ENCODE measurements at regions not wholly inside any gene's neighbourhood (a gene's known extent, or its start where the extent isn't known, plus 50 kb on each side); places are given as distances from the start of the nearest gene placed in this dataset.

DNA sequence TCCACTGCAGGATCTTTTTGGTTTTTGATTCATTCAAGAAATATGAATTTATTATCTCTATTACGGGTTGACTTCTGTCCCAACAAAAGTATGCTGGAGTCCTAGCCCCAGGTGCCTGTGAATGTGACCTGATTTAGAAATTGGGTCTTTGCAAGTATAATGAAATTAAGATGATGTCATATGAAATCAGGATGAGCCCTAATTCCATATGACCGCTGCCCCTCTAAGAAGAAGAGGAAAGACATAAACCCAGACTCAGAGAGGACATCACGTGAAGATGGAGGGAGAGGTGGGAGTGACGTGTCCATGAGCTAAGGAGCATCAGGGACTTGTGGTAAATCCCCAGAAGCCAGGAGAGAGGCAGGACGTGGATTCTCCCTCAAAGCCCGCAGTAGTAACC lies 287.1 kb downstream of the LPIN1 start:
- no peak overlapping the region for H3K4me3 ChIP-seq
- TF ChIP-seq Cebpa-rat (IDR thresholded peaks at IDR 0.05) = no peak
- no peaks in the 10 kb centered on the region for H4K20me1 ChIP-seq
- H3K4me2 ChIP-seq = peak overlapping the region; percentile 84
- H3K27ac ChIP-seq = peak overlapping the region; percentile 81
- peak overlapping the region; percentile 65 for H3K9ac ChIP-seq
- H3K27me3 ChIP-seq = no peaks in the 10 kb centered on the region
- H3K36me3 ChIP-seq = no peaks in the 10 kb centered on the region
- peaks cover 68% of the 10 kb centered on the region for H3K4me1 ChIP-seq
- H3K9me3 ChIP-seq = peaks cover 7% of the 10 kb centered on the region

DNA sequence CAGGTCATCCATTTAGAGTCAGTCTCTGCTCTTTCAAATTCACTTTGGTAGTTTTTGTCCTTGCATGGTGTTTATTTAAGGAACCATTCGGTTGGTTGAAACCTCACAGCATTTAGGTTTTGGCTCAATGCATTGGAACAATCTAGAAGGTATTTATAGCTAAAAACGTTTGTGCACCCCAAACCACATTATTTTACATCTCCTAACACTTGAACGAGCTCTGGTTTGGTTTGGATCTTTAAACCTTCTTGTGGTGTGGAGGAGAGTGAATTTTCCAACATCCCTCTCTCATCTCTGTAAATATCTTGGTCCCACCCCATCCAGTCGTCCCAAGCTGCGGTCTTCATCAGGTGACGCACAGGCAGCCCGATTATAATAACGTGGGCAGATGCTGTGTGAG lies 287.9 kb downstream of the LPIN1 start:
- peak overlapping the region; percentile 65 for H3K9ac ChIP-seq
- H3K36me3 ChIP-seq = no peaks in the 10 kb centered on the region
- peaks cover 68% of the 10 kb centered on the region for H3K4me1 ChIP-seq
- H3K4me2 ChIP-seq = peak overlapping the region; percentile 84
- peak overlapping the region; percentile 18; the same call in 1 of the 2 replicates for H3K4me3 ChIP-seq
- no peaks in the 10 kb centered on the region for H3K27me3 ChIP-seq
- no peaks in the 10 kb centered on the region for H4K20me1 ChIP-seq
- no peak for TF ChIP-seq Cebpa-rat (IDR thresholded peaks at IDR 0.05)
- peak overlapping the region; percentile 81 for H3K27ac ChIP-seq
- peaks cover 16% of the 10 kb centered on the region for H3K9me3 ChIP-seq

DNA sequence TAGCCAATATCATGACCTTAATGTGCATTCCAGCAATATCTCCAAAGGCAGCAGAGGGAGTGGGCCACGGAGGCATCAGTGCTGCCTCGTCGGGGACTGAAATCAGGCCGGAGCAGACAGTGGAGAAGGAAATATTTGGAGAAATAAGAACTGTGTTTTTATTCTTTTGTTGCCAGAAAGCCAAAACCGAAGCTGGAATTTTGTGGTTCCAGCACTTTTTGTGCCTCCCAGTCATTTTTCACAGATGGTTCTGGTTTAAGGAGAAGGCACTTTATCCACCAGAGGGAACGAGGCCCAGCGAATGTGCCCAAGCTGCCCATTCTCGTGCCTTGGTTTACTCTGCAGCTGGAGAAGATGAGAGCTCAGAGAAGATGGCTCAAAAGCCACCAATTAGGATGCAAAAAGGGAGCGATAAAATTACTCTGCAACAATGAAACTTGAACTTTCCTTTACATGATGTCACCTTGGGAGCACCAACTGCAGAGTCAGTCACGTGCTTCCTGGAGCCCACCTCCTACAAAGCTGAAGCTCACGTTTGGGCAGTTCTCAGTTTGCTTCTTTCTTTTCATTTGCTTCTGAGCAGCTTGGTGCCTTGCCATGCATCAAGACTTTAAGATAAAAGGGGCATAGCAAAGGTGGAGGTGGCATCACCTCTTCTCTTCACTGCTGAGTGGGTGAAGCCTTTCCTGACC lies 288.7 kb downstream of the LPIN1 start:
- peak overlapping the region; percentile 84 for H3K4me2 ChIP-seq
- H3K27ac ChIP-seq = peak overlapping the region; percentile 81
- no peaks in the 10 kb centered on the region for H4K20me1 ChIP-seq
- H3K36me3 ChIP-seq = no peaks in the 10 kb centered on the region
- H3K27me3 ChIP-seq = no peaks in the 10 kb centered on the region
- H3K4me1 ChIP-seq = peaks cover 68% of the 10 kb centered on the region
- H3K9me3 ChIP-seq = peaks cover 24% of the 10 kb centered on the region
- 0 out of 2 replicates have a peak overlapping the region, but pooled peaks have one; percentile 1 for H3K4me3 ChIP-seq
- H3K9ac ChIP-seq = peak overlapping the region; percentile 65
- TF ChIP-seq Cebpa-rat (IDR thresholded peaks at IDR 0.05) = no peak

DNA sequence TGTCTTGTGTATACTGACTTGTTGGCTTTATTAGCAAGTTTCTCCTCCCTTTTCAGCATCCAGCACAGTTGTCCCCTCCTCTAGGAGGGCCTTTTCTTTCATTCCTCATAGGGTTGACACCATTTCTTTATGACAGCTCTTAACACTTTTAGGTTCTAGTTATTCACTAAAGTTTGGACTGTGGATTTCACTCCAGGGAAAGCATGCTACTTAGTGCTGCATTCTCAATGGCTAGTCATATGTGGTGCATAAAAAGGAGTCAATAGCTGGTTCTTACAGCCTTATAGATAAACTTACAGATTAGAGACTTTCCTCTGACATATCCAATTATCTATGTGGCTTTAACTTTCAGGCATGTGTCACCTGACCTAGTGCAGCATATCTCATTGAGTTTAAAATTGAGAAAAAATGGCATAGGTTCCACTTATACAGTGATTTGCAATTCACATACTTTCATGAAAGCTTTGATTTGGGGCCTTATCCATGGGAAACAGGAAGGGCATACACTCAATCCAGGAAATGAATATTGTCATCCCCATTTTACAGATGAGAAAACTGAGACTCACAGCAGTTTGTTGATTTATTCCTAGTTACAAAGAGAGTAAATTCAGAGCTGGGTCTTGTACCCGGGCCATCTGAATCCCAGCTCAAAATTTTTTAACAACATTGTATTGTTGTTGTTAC lies 289.7 kb downstream of the LPIN1 start:
- H3K4me2 ChIP-seq = peak overlapping the region; percentile 84
- peaks cover 67% of the 10 kb centered on the region for H3K4me1 ChIP-seq
- peak overlapping the region; percentile 65 for H3K9ac ChIP-seq
- H3K27me3 ChIP-seq = no peaks in the 10 kb centered on the region
- no peaks in the 10 kb centered on the region for H4K20me1 ChIP-seq
- H3K9me3 ChIP-seq = peaks cover 29% of the 10 kb centered on the region
- H3K27ac ChIP-seq = peak overlapping the region; percentile 81
- TF ChIP-seq Cebpa-rat (IDR thresholded peaks at IDR 0.05) = no peak
- no peak overlapping the region for H3K4me3 ChIP-seq
- no peaks in the 10 kb centered on the region for H3K36me3 ChIP-seq

DNA sequence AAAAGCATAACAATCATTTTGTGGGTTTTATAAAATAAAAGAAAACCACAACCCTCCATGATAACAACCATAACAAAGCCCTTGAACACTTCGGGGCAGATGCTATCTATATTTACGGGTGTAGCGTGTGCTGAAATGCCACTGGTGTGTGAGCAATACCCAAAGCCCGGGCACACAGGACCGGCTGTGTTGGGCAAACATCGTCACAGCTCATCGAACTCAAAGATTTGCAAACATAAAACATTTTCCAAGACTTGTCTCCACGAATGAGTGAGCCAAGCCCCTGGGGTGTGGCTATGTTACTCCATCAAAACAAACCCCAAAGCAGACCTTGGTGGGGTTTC lies 290.2 kb downstream of the LPIN1 start:
- Histone ChIP-seq H3K4me3 (no peak overlapping the region), H4K20me1 (no peaks in the 10 kb centered on the region), H3K27me3 (no peaks in the 10 kb centered on the region), H3K9me3 (peaks cover 34% of the 10 kb centered on the region), H3K36me3 (no peaks in the 10 kb centered on the region), H3K4me1 (peaks cover 62% of the 10 kb centered on the region), H3K9ac (no peak overlapping the region), H3K27ac (peak overlapping the region; percentile 81; the same call in 1 of the 2 replicates), H3K4me2 (peak overlapping the region; percentile 84)
- TF ChIP-seq Cebpa-rat (IDR thresholded peaks at IDR 0.05) = 0 out of 2 replicates have a peak, but pooled peaks have one; percentile 64

DNA sequence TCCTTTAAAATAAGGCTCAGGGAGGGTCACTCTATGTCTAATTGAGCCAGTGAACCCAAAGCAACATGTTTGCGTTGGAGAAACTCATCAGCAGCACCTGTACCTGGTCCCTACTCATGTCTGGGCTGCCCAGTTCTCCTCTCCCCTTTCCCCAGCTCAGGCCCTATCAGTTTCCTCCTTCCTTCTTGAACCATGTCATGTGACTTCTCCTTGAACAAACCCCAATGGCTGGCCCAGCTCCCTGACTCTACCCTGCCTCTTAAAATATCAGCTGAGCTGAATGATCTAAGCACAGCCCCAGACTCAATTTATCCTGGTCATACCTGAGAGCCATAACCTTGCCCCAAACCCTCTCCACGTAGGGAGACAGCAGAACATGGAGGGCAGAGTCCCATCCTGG lies 290.9 kb downstream of the LPIN1 start:
- H3K9ac ChIP-seq = no peak overlapping the region
- H3K4me2 ChIP-seq = peak overlapping the region; percentile 84
- H3K9me3 ChIP-seq = peaks cover 41% of the 10 kb centered on the region
- no peaks in the 10 kb centered on the region for H3K27me3 ChIP-seq
- H3K4me1 ChIP-seq = peaks cover 59% of the 10 kb centered on the region
- TF ChIP-seq Cebpa-rat (IDR thresholded peaks at IDR 0.05) = no peak
- H3K4me3 ChIP-seq = no peak overlapping the region
- peak overlapping the region; percentile 31; the same call in 1 of the 2 replicates for H3K27ac ChIP-seq
- no peaks in the 10 kb centered on the region for H4K20me1 ChIP-seq
- H3K36me3 ChIP-seq = no peaks in the 10 kb centered on the region

DNA sequence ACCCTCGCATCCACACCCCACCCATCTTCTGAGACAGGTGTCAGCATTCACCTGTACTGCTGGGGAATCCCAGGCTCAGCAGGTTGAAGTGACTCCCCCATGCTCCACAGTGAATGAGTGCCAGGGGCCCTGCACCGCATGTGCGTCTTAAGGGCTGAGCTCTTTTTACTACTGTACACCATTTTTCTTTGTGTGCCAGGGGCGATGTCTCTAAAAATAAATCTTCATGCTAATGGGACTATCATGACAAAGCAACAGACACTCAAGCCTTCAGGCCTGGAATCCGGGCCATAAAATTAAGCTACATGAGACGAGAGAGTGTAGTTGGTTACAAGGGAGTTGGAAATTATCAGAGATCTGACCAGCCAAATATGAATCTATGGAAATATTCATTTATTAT lies 294.8 kb downstream of the LPIN1 start:
- Histone ChIP-seq H3K27me3 (no peaks in the 10 kb centered on the region), H3K9me3 (peaks cover 42% of the 10 kb centered on the region), H3K36me3 (no peaks in the 10 kb centered on the region), H3K4me3 (no peak overlapping the region), H4K20me1 (no peaks in the 10 kb centered on the region), H3K4me2 (no peak overlapping the region), H3K27ac (no peak overlapping the region), H3K4me1 (peaks cover 57% of the 10 kb centered on the region), H3K9ac (no peak overlapping the region)
- no peak for TF ChIP-seq Cebpa-rat (IDR thresholded peaks at IDR 0.05)

DNA sequence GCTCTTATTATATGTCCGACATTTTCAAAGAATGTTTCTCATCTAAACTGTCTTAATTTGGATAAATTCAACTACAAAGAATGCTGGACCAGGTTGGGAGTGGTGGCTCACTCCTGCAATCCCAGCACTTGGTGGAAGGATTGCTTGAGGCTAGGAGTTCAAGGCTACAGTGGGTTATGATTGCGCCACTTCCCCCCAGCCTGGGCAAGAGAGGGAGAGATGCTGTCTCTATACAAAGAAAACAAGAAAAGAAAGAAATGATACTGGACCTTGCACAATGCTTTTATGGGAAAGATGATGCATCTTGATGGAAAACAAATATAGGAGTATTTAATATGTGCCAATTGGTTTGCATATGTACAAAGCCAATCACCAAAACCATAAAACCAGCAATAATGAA lies 296.7 kb downstream of the LPIN1 start:
- H3K9ac ChIP-seq = no peak overlapping the region
- H3K27me3 ChIP-seq = no peaks in the 10 kb centered on the region
- peaks cover 42% of the 10 kb centered on the region for H3K9me3 ChIP-seq
- no peaks in the 10 kb centered on the region for H4K20me1 ChIP-seq
- H3K27ac ChIP-seq = no peak overlapping the region
- TF ChIP-seq Cebpa-rat (IDR thresholded peaks at IDR 0.05) = no peak
- H3K4me3 ChIP-seq = no peak overlapping the region
- peak overlapping the region; percentile 87 for H3K4me2 ChIP-seq
- peaks cover 60% of the 10 kb centered on the region for H3K4me1 ChIP-seq
- H3K36me3 ChIP-seq = no peaks in the 10 kb centered on the region

DNA sequence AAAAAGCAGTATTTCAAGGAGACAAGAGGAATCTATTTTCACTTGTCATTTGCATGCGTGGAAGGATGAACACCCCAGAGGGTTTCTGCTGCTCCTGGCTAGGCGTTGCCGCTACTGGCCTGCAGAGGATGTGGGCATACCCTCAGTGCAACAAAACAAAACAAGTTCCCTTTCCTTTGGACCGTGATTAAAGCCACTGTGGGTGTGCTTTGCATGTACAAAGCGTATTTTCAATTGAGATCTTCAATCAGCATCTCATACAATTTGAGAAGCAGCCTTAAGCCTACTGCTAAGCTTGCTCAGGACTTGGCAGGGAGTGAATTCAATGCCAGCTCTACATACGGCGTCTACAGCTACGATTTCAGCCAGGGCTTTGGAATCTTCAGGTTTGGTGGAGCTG lies 298.4 kb downstream of the LPIN1 start:
- TF ChIP-seq Cebpa-rat (IDR thresholded peaks at IDR 0.05) = no peak
- H3K36me3 ChIP-seq = no peaks in the 10 kb centered on the region
- H3K4me3 ChIP-seq = peak overlapping the region; percentile 8
- peak overlapping the region; percentile 52; the same call in 1 of the 2 replicates for H3K9ac ChIP-seq
- H3K27ac ChIP-seq = peak overlapping the region; percentile 58
- H3K4me1 ChIP-seq = peaks cover 77% of the 10 kb centered on the region
- peaks cover 26% of the 10 kb centered on the region for H3K9me3 ChIP-seq
- peak overlapping the region; percentile 87 for H3K4me2 ChIP-seq
- no peaks in the 10 kb centered on the region for H3K27me3 ChIP-seq
- no peaks in the 10 kb centered on the region for H4K20me1 ChIP-seq

DNA sequence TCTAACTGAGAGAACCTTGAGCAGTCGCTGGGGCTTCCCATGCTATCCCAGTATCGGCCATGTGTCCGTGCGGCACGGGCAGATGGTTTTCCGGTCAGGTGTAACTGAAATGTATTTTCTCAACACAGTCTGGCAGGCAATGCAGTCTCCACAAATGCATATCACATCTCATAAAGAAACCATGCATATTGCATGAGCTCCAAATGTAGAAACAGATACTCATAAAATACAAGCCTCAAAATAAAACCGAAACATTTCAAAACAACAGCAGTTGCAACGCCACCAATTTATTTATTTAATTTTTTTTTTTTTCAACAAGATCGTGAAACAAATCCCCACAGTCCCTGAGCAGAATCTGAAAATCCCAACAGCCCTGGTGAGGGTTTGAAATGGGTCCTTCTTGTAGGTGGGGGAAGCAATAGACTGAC lies 299.4 kb downstream of the LPIN1 start:
- Histone ChIP-seq H3K4me3 (0 out of 2 replicates have a peak overlapping the region, but pooled peaks have one; percentile 8), H3K36me3 (no peaks in the 10 kb centered on the region), H3K4me1 (peaks cover 88% of the 10 kb centered on the region), H3K27me3 (no peaks in the 10 kb centered on the region), H3K4me2 (peak overlapping the region; percentile 87), H3K9me3 (peaks cover 15% of the 10 kb centered on the region), H3K9ac (peak overlapping the region; percentile 18; the same call in 1 of the 2 replicates), H3K27ac (peak overlapping the region; percentile 58), H4K20me1 (no peaks in the 10 kb centered on the region)
- TF ChIP-seq Cebpa-rat (IDR thresholded peaks at IDR 0.05) = no peak
